Central memory CD4-positive, alpha-beta T cell (primary cell): ENCODE measurements at regions not wholly inside any gene's neighbourhood (a gene's known extent, or its start where the extent isn't known, plus 50 kb on each side); places are given as distances from the start of the nearest gene placed in this dataset.
"Not testable (repeated sequence)": the region's sequence is repeated elsewhere in the genome, so short reads cannot be mapped to it uniquely, and the experiment has no call there.

ENCODE experiments used
- DNase-seq: peaks from one replicate; pipeline ENCODE4 v3.0.0; 2022

- DNase-seq: no peak
Measured at GRCh38 chr21:15119486-15119885, 54.7 kb upstream of the NRIP1 start.

DNA sequence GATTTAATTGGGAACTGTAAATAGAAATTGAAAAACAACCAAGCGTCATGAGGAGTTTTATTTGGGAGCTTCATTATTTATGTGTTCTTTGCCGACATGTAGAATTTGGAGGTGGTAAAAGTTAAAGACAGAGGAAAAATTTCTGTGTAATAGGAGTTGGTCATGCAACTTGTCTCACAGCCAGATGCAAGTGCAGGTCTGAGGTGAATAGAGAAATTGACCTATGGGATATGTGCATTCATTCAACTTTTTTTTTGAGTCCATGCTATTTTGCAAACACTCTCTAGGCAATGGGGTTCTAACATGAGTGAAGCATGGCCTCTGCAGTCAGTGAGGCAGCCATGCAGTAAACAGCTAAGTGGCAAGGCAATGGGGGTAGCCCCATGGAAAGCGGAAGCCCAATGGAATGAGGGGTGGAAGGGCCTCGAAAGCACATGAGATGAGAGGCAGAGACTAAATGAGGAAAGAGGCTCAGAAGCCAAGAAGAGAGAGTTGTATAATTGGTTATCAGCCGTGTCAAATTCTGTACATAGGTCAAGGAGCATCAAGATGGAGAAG, 56.4 kb upstream of the NRIP1 start:
- DNase-seq: no peak

- no peak for DNase-seq
Measured at GRCh38 chr21:15121655-15122120, 56.9 kb upstream of the NRIP1 start.

DNA sequence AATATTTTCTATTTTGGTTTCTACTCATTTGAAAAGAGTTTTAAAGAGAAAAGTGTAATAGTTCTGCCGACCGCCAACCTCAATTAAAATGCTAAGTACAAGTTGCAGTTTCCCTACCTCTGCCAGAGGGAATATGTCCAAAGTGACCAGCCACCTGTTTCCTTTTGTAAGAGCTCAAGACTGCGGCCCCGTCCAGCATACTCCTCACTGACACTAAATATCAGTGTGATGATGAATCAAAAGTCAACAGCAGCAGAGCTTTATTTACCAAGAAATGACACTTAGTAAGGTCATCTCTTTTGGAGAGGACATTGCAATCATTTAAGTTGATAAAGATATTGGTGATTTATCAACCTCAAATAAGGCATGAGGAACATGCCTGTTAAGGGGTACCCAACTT, 57.4 kb upstream of the NRIP1 start:
- no peak for DNase-seq

- no peak for DNase-seq
Measured at GRCh38 chr21:15124731-15125130, 59.9 kb upstream of the NRIP1 start.

DNA sequence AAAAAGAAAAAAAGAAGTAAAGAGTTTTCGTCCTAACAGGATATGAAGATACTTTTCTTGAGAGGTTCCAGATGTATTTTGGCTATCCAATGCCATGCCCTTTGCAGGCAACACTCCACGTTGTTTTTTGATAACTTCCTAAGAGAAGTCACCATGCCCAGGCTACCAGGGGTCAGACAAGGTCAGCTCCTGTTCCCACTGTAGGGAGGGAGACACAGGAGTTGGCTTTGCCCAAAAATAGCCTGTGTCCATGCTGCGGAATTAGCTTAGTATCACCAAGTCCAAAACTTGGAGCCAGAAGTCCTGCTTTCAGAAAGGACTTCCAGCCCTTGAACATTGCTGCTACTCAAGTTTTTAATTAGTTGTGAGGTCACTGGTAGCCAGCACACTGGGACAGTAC, 62.1 kb upstream of the NRIP1 start:
- DNase-seq: no peak

- no peak for DNase-seq
Measured at GRCh38 chr21:15127437-15127836, 62.6 kb upstream of the NRIP1 start.

- DNase-seq: no peak
Measured at GRCh38 chr21:15128267-15128666, 63.5 kb upstream of the NRIP1 start.

DNA sequence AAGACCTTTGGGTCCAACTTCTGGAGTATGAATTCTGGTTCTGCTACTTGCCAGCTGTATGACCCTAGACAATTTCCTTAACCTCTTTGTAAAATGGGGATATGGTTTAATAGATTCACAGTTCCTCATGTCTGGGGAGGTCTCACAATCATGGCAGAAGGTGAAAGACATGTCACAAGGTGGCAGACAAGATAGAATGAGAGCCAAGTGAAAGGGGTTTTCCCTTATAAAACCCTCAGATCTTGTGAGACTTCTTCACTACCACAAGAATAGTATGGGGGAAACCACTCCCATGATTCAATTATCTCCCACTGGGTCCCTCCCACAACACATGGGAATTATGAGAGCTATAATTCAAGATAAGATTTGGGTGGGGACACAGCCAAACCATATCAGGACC, 63.9 kb upstream of the NRIP1 start:
- DNase-seq: not testable (repeated sequence)

GRCh38 chr21:15130326-15130725, 65.5 kb upstream of the NRIP1 start:
- DNase-seq: no peak

- DNase-seq: no peak
Measured at GRCh38 chr21:15130751-15131150, 66.0 kb upstream of the NRIP1 start.

DNA sequence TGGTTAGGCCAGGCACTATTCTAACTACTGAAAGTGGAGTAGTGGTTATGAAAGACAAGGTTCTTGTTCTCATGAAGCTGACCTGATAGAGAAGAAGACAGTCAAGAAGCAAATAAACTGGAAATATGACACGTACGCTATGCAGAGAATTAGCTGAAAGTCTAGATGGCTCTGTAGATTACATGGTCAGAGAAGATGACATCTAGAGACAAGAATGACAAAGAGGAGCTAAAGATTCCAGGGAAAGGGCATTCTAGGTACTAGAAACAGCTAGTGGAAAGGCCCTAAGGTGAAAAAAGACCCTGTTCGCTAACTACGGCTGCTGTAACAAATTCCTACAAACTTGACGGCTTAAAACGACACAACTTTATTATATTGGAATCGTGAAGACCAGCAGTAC, 68.0 kb upstream of the NRIP1 start:
- DNase-seq: no peak

- DNase-seq: no peak
Measured at GRCh38 chr21:15134701-15135470, 70.1 kb upstream of the NRIP1 start.

- DNase-seq: no peak
Measured at GRCh38 chr21:15135867-15136629, 71.2 kb upstream of the NRIP1 start.

DNA sequence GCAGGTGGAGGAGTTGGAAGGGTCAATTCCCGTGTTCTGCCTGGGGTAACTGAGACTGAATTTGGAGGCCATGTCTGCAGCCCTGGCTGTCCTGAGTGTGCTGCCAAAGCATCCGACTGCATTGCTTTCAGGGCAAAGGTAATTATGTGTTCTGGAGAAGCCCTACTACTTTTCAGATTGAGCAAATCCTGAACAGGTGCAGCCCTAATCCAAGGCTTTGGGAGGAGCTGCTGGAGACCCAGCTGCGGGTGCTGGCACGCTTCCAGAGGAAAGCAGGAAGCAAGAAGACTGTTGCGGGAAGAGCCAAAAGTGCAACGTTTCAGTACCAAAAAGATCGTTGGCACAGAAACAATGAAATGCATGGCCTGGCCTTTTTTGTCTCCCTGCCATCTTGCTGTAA, 73.7 kb upstream of the NRIP1 start:
- no peak for DNase-seq

DNA sequence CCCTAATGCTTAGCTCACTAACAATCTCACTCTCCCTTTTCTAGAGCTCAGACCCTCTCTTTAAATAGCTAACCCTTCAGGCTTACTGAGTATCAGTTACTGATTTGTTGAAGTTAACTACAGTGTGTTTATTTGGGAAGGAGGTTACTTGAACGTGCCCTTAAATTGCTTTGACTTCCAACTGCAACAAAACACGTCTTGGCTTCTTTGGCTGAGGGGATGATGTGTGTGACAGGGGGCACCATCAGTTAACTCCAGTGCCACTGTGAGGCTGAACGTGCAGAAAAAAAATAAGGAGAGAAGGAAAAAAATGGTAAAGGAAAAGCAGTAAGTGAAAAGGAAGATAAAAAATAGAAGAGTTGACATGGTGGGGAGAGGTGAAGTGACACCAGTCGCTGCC, 75.1 kb upstream of the NRIP1 start:
- DNase-seq: no peak

GRCh38 chr21:15140321-15141019, 75.7 kb upstream of the NRIP1 start:
- no peak for DNase-seq

GRCh38 chr21:15141261-15141970, 76.6 kb upstream of the NRIP1 start:
- DNase-seq: no peak

- DNase-seq: no peak
Measured at GRCh38 chr21:15144026-15144425, 79.2 kb upstream of the NRIP1 start.

GRCh38 chr21:15148437-15148836, 83.6 kb upstream of the NRIP1 start:
- no peak for DNase-seq

DNA sequence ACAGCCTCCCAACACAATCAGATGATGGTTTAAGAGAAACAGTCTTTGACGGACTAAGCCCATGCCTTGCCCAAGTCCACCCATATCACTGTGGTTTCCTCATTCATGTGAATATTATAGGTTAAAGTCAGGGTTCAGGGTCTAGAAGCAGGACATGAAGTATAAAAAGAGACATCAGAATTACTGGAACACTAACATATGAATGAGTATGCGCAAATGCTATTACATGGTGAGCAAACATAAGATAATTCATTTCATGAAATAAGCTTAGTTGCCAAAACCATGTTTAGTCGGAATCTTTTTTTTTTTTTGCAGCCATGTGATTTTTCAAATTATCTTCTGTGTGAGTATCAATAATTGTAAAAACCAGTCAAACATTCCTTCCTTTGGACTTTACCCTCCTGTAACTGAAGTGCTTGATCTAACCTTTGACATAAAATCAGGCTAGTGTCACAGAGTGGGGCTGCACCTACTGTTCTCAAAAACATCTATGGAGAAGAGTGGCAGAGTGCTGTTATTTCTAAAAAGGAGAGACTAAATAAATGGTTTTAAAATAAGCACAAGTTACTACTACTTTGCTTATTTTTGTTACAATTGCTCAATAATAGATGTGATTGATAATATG, 84.9 kb upstream of the NRIP1 start:
- DNase-seq: no peak
